H1 (cell line): ENCODE measurements at regions not wholly inside any gene's neighbourhood (a gene's known extent, or its start where the extent isn't known, plus 50 kb on each side); places are given as distances from the start of the nearest gene placed in this dataset.

Experiments used
- CTCF ChIA-PET: fragments of 300-600 bp; sonication (Branson Sonifier 250); formaldehyde crosslinking; loops from one replicate; lab custom pipeline; 2021; ENCODE audit not compliant: partially characterized antibody; lab: Charles Lee
- POLR2A ChIA-PET: fragments of 300-600 bp; sonication (Branson Sonifier 250); formaldehyde crosslinking; loops from one replicate; lab custom pipeline; 2021; ENCODE audit warnings: inconsistent platforms; ENCODE audit not compliant: partially characterized antibody; lab: Charles Lee
- DNase-seq, 2 experiments: peaks; one replicate each; pipeline versions ENCODE4 v3.0.0 to v3.0.0-alpha.2; 2010 to 2022; ENCODE audit warnings: low spot score in 2 of 2, low read depth in 1 of 2, mixed read lengths in 1 of 2
- FAIRE-seq: peaks from 2 replicates; lab custom pipeline; 2011; peaks lifted over from hg19 to GRCh38; lab: Jason Lieb, UNC
- H2AFZ ChIP-seq: 2 replicates; pipeline ENCODE4 v1.8.1; 2012; ENCODE audit warnings: low read length, inconsistent platforms
- H2AK5ac ChIP-seq: 2 replicates; pipeline ENCODE4 v1.6.1; 2013; ENCODE audit warnings: low read depth, low read length
- H2BK120ac ChIP-seq: replicated peaks from 2 replicates; pipeline ENCODE3; 2013; ENCODE audit warnings: low read depth, low read length, inconsistent platforms
- H2BK12ac ChIP-seq: 2 replicates; pipeline ENCODE4 v1.6.1; 2013; ENCODE audit warnings: low read depth, low read length
- H2BK15ac ChIP-seq: 2 replicates; pipeline ENCODE4 v1.6.1; 2013; ENCODE audit warnings: low read length
- H2BK20ac ChIP-seq: 2 replicates; pipeline ENCODE4 v1.6.1; 2013; ENCODE audit warnings: low read length
- H2BK5ac ChIP-seq: 2 replicates; pipeline ENCODE4 v1.6.1; 2013; ENCODE audit warnings: low read depth, low read length
- H3K14ac ChIP-seq: 2 replicates; pipeline ENCODE4 v1.6.1; 2013; ENCODE audit warnings: inconsistent platforms; ENCODE audit not compliant: insufficient read length
- H3K18ac ChIP-seq: 2 replicates; pipeline ENCODE4 v1.6.1; 2013; ENCODE audit warnings: low read length; ENCODE audit errors: extremely low read depth
- H3K23ac ChIP-seq: 2 replicates; pipeline ENCODE4 v1.6.1; 2013; ENCODE audit warnings: inconsistent platforms; ENCODE audit not compliant: insufficient read length
- H3K23me2 ChIP-seq: 2 replicates; pipeline ENCODE4 v1.6.1; 2013; ENCODE audit warnings: low read depth, low read length
- H3K27ac ChIP-seq: 2 replicates; pipeline ENCODE4 v1.6.1; 2011; ENCODE audit warnings: low read depth, low read length, inconsistent platforms
- H3K27me3 ChIP-seq, 4 experiments: replicated peaks in 1 of 4; 1 replicate in 1 of 4; 2 replicates in 3 of 4; pipeline versions ENCODE4 v1.6.1 to v1.8.1; 2011 to 2013; ENCODE audit warnings: low read length in 3 of 4, mild to moderate bottlenecking in 3 of 4, inconsistent platforms in 2 of 4, mixed read lengths in 2 of 4, moderate library complexity in 1 of 4; ENCODE audit not compliant: control insufficient read depth in 3 of 4, insufficient read depth in 3 of 4; ENCODE audit errors: extremely low read depth in 1 of 4
- H3K36me3 ChIP-seq, 4 experiments: 2 replicates each; pipeline versions ENCODE4 v1.6.1 to v1.8.1; 2011 to 2013; ENCODE audit warnings: mild to moderate bottlenecking in 4 of 4, low read length in 3 of 4, moderate library complexity in 2 of 4, control low read depth in 1 of 4, inconsistent platforms in 1 of 4; ENCODE audit not compliant: insufficient read depth in 4 of 4, control insufficient read depth in 2 of 4
- H3K4ac ChIP-seq: replicated peaks from 2 replicates; pipeline ENCODE3; 2013; ENCODE audit warnings: low read length, low read depth, mixed read lengths, inconsistent platforms; ENCODE audit not compliant: insufficient read length
- H3K4me1 ChIP-seq, 4 experiments: replicated peaks in 1 of 4; 1 replicate in 1 of 4; 2 replicates in 3 of 4; pipeline versions ENCODE4 v1.6.1 to v1.8.1; 2011 to 2013; ENCODE audit warnings: low read length in 3 of 4, inconsistent platforms in 2 of 4, mixed read lengths in 1 of 4; ENCODE audit not compliant: insufficient read depth in 4 of 4, control insufficient read depth in 3 of 4
- H3K4me2 ChIP-seq, 2 experiments: 2 replicates each; pipeline versions ENCODE4 v1.6.1 to v1.8.1; 2011 to 2013; ENCODE audit warnings: low read depth in 2 of 2, low read length in 2 of 2, control low read depth in 1 of 2, inconsistent platforms in 1 of 2, mild to moderate bottlenecking in 1 of 2; ENCODE audit not compliant: insufficient read depth in 1 of 2
- H3K4me3 ChIP-seq, 4 experiments: fragments of 200-600, 300-600 bp in 1 of 4; sonication (generic), shearing (Covaris generic), sonication (Bioruptor Twin) in 1 of 4; 2 replicates each; pipeline versions ENCODE4 v1.5.1 to v1.8.1; 2011 to 2016; ENCODE audit warnings: low read length in 4 of 4, low read depth in 3 of 4, control low read depth in 2 of 4, inconsistent platforms in 2 of 4, mild to moderate bottlenecking in 2 of 4, mixed read lengths in 1 of 4, moderate library complexity in 1 of 4; ENCODE audit not compliant: insufficient read depth in 2 of 4; ENCODE audit errors: extremely low read depth in 1 of 4
- H3K56ac ChIP-seq: replicated peaks from 2 replicates; pipeline ENCODE3; 2013; ENCODE audit warnings: low read depth, mild to moderate bottlenecking, mixed read lengths, low read length, inconsistent platforms; ENCODE audit not compliant: insufficient read length
- H3K79me1 ChIP-seq: 2 replicates; pipeline ENCODE4 v1.6.1; 2013; ENCODE audit warnings: low read depth, low read length, control low read depth
- H3K79me2 ChIP-seq, 2 experiments: 2 replicates each; pipeline versions ENCODE4 v1.6.1 to v1.8.1; 2012 to 2013; ENCODE audit warnings: low read length in 2 of 2, mild to moderate bottlenecking in 2 of 2, inconsistent platforms in 1 of 2; ENCODE audit not compliant: insufficient read depth in 2 of 2, control insufficient read depth in 1 of 2
- H3K9ac ChIP-seq, 4 experiments: replicated peaks in 1 of 4; 1 replicate in 1 of 4; 2 replicates in 3 of 4; pipeline versions ENCODE4 v1.6.1 to v1.8.1; 2011 to 2013; ENCODE audit warnings: low read depth in 3 of 4, low read length in 3 of 4, control low read depth in 2 of 4, mild to moderate bottlenecking in 2 of 4, moderate library complexity in 2 of 4, inconsistent platforms in 1 of 4; ENCODE audit errors: extremely low read depth in 1 of 4
- H3K9me3 ChIP-seq, 2 experiments: 2 replicates each; pipeline versions ENCODE4 v1.6.1 to v1.8.1; 2012 to 2013; ENCODE audit warnings: mild to moderate bottlenecking in 2 of 2, moderate library complexity in 2 of 2, control low read depth in 1 of 2, inconsistent platforms in 1 of 2, low read depth in 1 of 2, low read length in 1 of 2, mixed read lengths in 1 of 2; ENCODE audit not compliant: insufficient read depth in 2 of 2
- H4K20me1 ChIP-seq, 2 experiments: replicated peaks in 1 of 2; 2 replicates each; pipeline versions ENCODE3 to v1.8.1; 2011 to 2013; ENCODE audit warnings: inconsistent platforms in 2 of 2, low read length in 2 of 2, mild to moderate bottlenecking in 1 of 2; ENCODE audit not compliant: insufficient read depth in 2 of 2, control insufficient read depth in 1 of 2
- H4K5ac ChIP-seq: 2 replicates; pipeline ENCODE4 v1.6.1; 2013; ENCODE audit warnings: low read length, low read depth, mixed read lengths, inconsistent platforms; ENCODE audit not compliant: insufficient read length
- H4K8ac ChIP-seq: 2 replicates; pipeline ENCODE4 v1.8.0; 2013; ENCODE audit warnings: mild to moderate bottlenecking, moderate library complexity, low read length, inconsistent platforms; ENCODE audit not compliant: insufficient read depth; ENCODE audit errors: extremely low read depth
- H4K91ac ChIP-seq: replicated peaks from 2 replicates; pipeline ENCODE3; 2013; ENCODE audit warnings: low read length, mixed read lengths, inconsistent platforms; ENCODE audit not compliant: insufficient read length
- SAP30 ChIP-seq: fragments of 300-600 bp; sonication (generic); IDR thresholded peaks from 2 replicates; pipeline ENCODE4 v1.7.1; 2012; ENCODE audit warnings: low read length, moderate library complexity, mild to moderate bottlenecking, inconsistent platforms; ENCODE audit not compliant: insufficient read depth, insufficient replicate concordance
- SP1 ChIP-seq: IDR thresholded peaks from 2 replicates; pipeline ENCODE4 v1.6.1; 2011; ENCODE audit warnings: low read depth, low read length
- SP4 ChIP-seq: IDR thresholded peaks from 2 replicates; pipeline ENCODE4 v1.6.1; 2012; ENCODE audit warnings: low read length, inconsistent platforms
- TAF1 ChIP-seq: IDR thresholded peaks from 2 replicates; pipeline ENCODE4 v1.6.1; 2011; ENCODE audit warnings: mild to moderate bottlenecking, low read depth, low read length
- WGBS, 2 experiments: shearing (Covaris generic) in 1 of 2; methylation state at CpG; one replicate each; pipeline versions ENCODE4 v1.1.6 to v1.1.7; 2013 to 2015; ENCODE audit warnings: low lambda C conversion rate in 2 of 2, mixed read lengths in 2 of 2, inconsistent platforms in 1 of 2, low coverage in 1 of 2, missing lambda C conversion rate in 1 of 2; ENCODE audit not compliant: insufficient replicate concordance in 2 of 2, insufficient coverage in 1 of 2, insufficient read length in 1 of 2; ENCODE audit errors: extremely low coverage in 1 of 2, missing lambda C conversion rate in 1 of 2; 5-methylcytosine and 5-hydroxymethylcytosine counted together

DNA sequence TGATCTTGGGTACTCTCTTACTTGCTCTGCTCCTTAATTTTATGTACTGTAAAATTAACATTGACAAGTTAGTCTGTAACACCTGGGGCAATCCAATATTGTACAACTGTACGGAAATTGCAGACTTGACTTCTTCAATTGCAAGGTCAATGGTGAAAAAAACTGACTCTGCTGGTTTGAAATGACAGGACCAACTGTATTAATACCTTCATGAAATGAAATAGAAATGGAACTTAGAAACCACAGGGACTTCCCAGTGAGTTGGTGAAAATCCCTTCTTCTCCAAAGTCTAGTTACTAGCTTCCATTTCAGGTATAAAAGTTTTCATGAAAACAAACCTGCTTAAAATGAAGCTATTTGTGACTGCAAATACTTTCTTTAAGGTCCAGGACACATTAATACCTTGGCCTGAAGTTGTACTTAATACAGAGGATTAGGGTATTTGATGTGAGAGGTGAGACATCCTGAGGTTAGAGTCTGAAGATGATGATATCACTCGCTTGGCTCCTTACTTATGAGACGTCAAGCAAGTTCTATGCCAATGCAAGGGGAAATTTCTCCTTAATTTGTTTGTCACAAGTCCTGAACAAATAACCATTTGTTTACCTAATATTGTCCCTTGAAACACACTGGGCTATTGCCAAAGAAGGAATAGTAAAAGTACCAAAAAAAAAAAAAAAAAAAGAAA, 226.2 kb upstream of the TP63 start:
- TF ChIP-seq SP1 (no peak), TAF1 (no peak), SP4 (no peak), SAP30 (no peak)
- H3K23ac ChIP-seq: no peak overlapping the region
- H2BK120ac ChIP-seq: no peak overlapping the region
- H2AFZ ChIP-seq: no peak overlapping the region
- ChIA-PET CTCF (interaction anchor here (1.1 kb wide), 1 partner anchor 17 kb away, joined by 3 read pairs; no protein-coding TSS in a partner anchor), POLR2A (no interaction called here)
- no peak overlapping the region for H3K4me3 ChIP-seq
- H3K79me1 ChIP-seq: no peaks in the 10 kb centered on the region
- H4K20me1 ChIP-seq: no peaks in the 10 kb centered on the region
- no peaks in the 10 kb centered on the region for H3K27me3 ChIP-seq
- H3K4me2 ChIP-seq: no peak overlapping the region
- no peak overlapping the region for H4K8ac ChIP-seq
- no peaks in the 10 kb centered on the region for H3K9me3 ChIP-seq
- no peak overlapping the region for H3K9ac ChIP-seq
- DNase-seq: no peak
- H2BK20ac ChIP-seq: no peak overlapping the region
- H2AK5ac ChIP-seq: no peak overlapping the region
- no peak overlapping the region for H2BK12ac ChIP-seq
- no peaks in the 10 kb centered on the region for H3K23me2 ChIP-seq
- H4K91ac ChIP-seq: no peak overlapping the region
- no peak overlapping the region for H3K27ac ChIP-seq
- FAIRE-seq: no peak
- no peaks in the 10 kb centered on the region for H3K4me1 ChIP-seq
- whole genome bisulfite sequencing, 2 experiments: 94% methylated on average over 3 of the region's 3 CpGs; no CpG with 5 or more reads in 1 of the 2 experiments
- H3K14ac ChIP-seq: no peak overlapping the region
- no peak overlapping the region for H3K56ac ChIP-seq
- H2BK15ac ChIP-seq: no peak overlapping the region
- H3K18ac ChIP-seq: no peak overlapping the region
- no peaks in the 10 kb centered on the region for H3K36me3 ChIP-seq
- no peak overlapping the region for H4K5ac ChIP-seq
- H2BK5ac ChIP-seq: no peak overlapping the region
- H3K4ac ChIP-seq: no peak overlapping the region
- H3K79me2 ChIP-seq: no peaks in the 10 kb centered on the region
